Tibial nerve (tissue), 4 donors: ENCODE measurements at regions not wholly inside any gene's neighbourhood (a gene's known extent, or its start where the extent isn't known, plus 50 kb on each side); places are given as distances from the start of the nearest gene placed in this dataset.

Experiments used
- EP300 ChIP-seq, 2 donors: sonication (generic); formaldehyde crosslinking; IDR thresholded peaks; one replicate each; pipeline ENCODE4 v1.6.1; 2017; ENCODE audit warnings: antibody characterized with exemption in 2 of 2, mild to moderate bottlenecking in 1 of 2
- POLR2A ChIP-seq, 2 donors: fragments of 450-650 bp; IDR thresholded peaks; one replicate each; pipeline ENCODE4 v1.6.1; 2017; ENCODE audit warnings: antibody characterized with exemption in 2 of 2, mild to moderate bottlenecking in 2 of 2, moderate library complexity in 2 of 2
- TF ChIP-seq, protein P1 (sequence below), 5 experiments: fragments of 200-600 bp in 3 of 5; fragments of 450-650 bp in 2 of 5; sonication (generic) in 3 of 5; IDR thresholded peaks; one replicate each; pipeline ENCODE4 v1.5.1; 2016 to 2019; ENCODE audit warnings: antibody characterized with exemption in 5 of 5, mild to moderate bottlenecking in 3 of 5, moderate library complexity in 2 of 5

DNA sequence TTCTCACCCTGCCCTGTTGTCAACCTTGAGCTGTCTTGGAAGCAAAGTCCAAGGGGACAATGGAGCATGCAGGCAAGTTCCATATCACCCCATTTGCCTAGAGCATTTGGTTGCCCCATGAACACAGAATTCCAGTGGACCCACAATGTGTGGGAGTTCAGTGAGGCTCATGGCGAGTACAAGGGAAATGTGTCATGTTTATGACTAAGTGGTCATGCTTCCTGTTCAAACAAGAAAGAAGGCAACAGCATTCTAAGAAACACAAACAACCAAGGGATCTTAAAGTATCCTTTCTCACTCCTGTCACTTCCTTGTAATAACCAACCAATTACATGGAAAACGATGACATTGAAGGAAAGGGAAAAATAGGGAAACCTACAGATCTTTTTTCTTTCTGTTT, 513.0 kb downstream of the INHBA start:
- TF ChIP-seq, protein P1, sequence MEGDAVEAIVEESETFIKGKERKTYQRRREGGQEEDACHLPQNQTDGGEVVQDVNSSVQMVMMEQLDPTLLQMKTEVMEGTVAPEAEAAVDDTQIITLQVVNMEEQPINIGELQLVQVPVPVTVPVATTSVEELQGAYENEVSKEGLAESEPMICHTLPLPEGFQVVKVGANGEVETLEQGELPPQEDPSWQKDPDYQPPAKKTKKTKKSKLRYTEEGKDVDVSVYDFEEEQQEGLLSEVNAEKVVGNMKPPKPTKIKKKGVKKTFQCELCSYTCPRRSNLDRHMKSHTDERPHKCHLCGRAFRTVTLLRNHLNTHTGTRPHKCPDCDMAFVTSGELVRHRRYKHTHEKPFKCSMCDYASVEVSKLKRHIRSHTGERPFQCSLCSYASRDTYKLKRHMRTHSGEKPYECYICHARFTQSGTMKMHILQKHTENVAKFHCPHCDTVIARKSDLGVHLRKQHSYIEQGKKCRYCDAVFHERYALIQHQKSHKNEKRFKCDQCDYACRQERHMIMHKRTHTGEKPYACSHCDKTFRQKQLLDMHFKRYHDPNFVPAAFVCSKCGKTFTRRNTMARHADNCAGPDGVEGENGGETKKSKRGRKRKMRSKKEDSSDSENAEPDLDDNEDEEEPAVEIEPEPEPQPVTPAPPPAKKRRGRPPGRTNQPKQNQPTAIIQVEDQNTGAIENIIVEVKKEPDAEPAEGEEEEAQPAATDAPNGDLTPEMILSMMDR (IDR thresholded peaks at IDR 0.05) = no peak
- no peak for TF ChIP-seq EP300 (IDR thresholded peaks at IDR 0.05)
- no peak for TF ChIP-seq POLR2A (IDR thresholded peaks at IDR 0.05)
